ENCODE measurements at regions not wholly inside any gene's neighbourhood (a gene's known extent, or its start where the extent isn't known, plus 50 kb on each side); places are given as distances from the start of the nearest gene placed in this dataset.

GRCh38 chr1:238674316-238674715 lies 712.1 kb upstream of the CHRM3 start:
- FAIRE-seq (no peak), ATAC-seq (no peak)

More at GRCh38 chr1:238674316-238674715, 712.1 kb upstream of the CHRM3 start:
- no peak overlapping the region for H3K4me3 ChIP-seq
- WGBS (ENCODE audit: missing lambda C conversion rate): 6% methylated on average over 1 of the region's 1 CpG
- ChIA-PET POLR2A (no interaction called here), CTCF (no interaction called here)
- H3K27ac ChIP-seq: no peak overlapping the region
- no peak for DNase-seq (ENCODE audit: low read depth in 1 of 2, low spot score in 1 of 2)
- no peak for TF ChIP-seq TFCP2L1 (CRISPR knock-in tag; IDR thresholded peaks at IDR 0.05)
- TF ChIP-seq CTCF (IDR thresholded peaks at IDR 0.05): no peak
- TF ChIP-seq NPAS2 (CRISPR knock-in tag; IDR thresholded peaks at IDR 0.05; ENCODE audit: borderline replicate concordance): no peak
- TF ChIP-seq KDM5A (IDR thresholded peaks at IDR 0.05): no peak
- no peak for TF ChIP-seq REST (IDR thresholded peaks at IDR 0.05)
- TF ChIP-seq RAD21 (conservative IDR thresholded peaks at IDR 0.05 in 1 of 2, IDR thresholded peaks at IDR 0.05 in 1 of 2): no peak
- TF ChIP-seq ELK1 (IDR thresholded peaks at IDR 0.05; ENCODE audit: low read depth, low read length): no peak
- TF ChIP-seq USF2 (IDR thresholded peaks at IDR 0.05): no peak
- no peak for TF ChIP-seq PBX3 (IDR thresholded peaks at IDR 0.05)
- TF ChIP-seq ESRRA (IDR thresholded peaks at IDR 0.05; ENCODE audit: borderline replicate concordance, low read length): no peak
- TF ChIP-seq HDAC2 (IDR thresholded peaks at IDR 0.05): no peak
- no peak for TF ChIP-seq HOXB13 (CRISPR knock-in tag; IDR thresholded peaks at IDR 0.05; ENCODE audit: low read depth)
- TF ChIP-seq MAFK (IDR thresholded peaks at IDR 0.05; ENCODE audit: partially characterized antibody): no peak
- no peaks in the 10 kb centered on the region for H3K9me3 ChIP-seq
- H3K4me1 ChIP-seq: no peaks in the 10 kb centered on the region
- no peak overlapping the region for H3K4me2 ChIP-seq
